Nucleus accumbens (tissue), 56 donors: ENCODE measurements at regions not wholly inside any gene's neighbourhood (a gene's known extent, or its start where the extent isn't known, plus 50 kb on each side); places are given as distances from the start of the nearest gene placed in this dataset.
A peak's percentile ranks its signal among the peaks of the same experiment; 100 is the strongest.

Experiments
- DNase-seq, 56 donors: peaks; one replicate each; lab custom pipeline; 2025; lab: John Stamatoyannopoulos, UW

- DNase-seq, result no peak
Observed at GRCh38 chr4:96295143-96295741, 455.3 kb downstream of the PDHA2 start.

GRCh38 chr4:96301715-96302114 is 461.8 kb downstream of the PDHA2 start:
- no peak for DNase-seq

- no peak for DNase-seq
Observed at GRCh38 chr4:96305030-96305429, 465.1 kb downstream of the PDHA2 start.

- DNase-seq, result no peak
Observed at GRCh38 chr4:96312046-96312685, 472.3 kb downstream of the PDHA2 start.

GRCh38 chr4:96315815-96316214 is 475.9 kb downstream of the PDHA2 start:
- DNase-seq, result no peak

GRCh38 chr4:96316776-96317175 is 476.9 kb downstream of the PDHA2 start:
- DNase-seq, result no peak

- peak in 9 of 56 donors; percentile 1 to 58 (median 8) for DNase-seq
Observed at GRCh38 chr4:96317891-96318290, 478.0 kb downstream of the PDHA2 start.

- no peak for DNase-seq
Observed at GRCh38 chr4:96326846-96327245, 487.0 kb downstream of the PDHA2 start.

- DNase-seq, result no peak
Observed at GRCh38 chr4:96342196-96342595, 502.3 kb downstream of the PDHA2 start.

- DNase-seq, result no peak
Observed at GRCh38 chr4:96342790-96343455, 503.0 kb downstream of the PDHA2 start.

- DNase-seq, result no peak
Observed at GRCh38 chr4:96343836-96344235, 503.9 kb downstream of the PDHA2 start.

- DNase-seq, result no peak
Observed at GRCh38 chr4:96347582-96347981, 507.7 kb downstream of the PDHA2 start.

GRCh38 chr4:96352051-96352517 is 512.2 kb downstream of the PDHA2 start:
- peak in 4 of 56 donors; percentile 4 to 12 (median 7) for DNase-seq

GRCh38 chr4:96354036-96354712 is 514.3 kb downstream of the PDHA2 start:
- DNase-seq, result no peak

GRCh38 chr4:96355414-96355813 is 515.5 kb downstream of the PDHA2 start:
- no peak for DNase-seq

- no peak for DNase-seq
Observed at GRCh38 chr4:96356591-96357370, 516.9 kb downstream of the PDHA2 start.

GRCh38 chr4:96366632-96367031 is 526.7 kb downstream of the PDHA2 start:
- DNase-seq, result no peak

- DNase-seq, result no peak
Observed at GRCh38 chr4:96375367-96375766, 535.5 kb downstream of the PDHA2 start.

- no peak for DNase-seq
Observed at GRCh38 chr4:96379524-96379923, 539.6 kb downstream of the PDHA2 start.

- no peak for DNase-seq
Observed at GRCh38 chr4:96380106-96380505, 540.2 kb downstream of the PDHA2 start.
